Endothelial cell of umbilical vein (primary cell): ENCODE measurements at regions not wholly inside any gene's neighbourhood (a gene's known extent, or its start where the extent isn't known, plus 50 kb on each side); places are given as distances from the start of the nearest gene placed in this dataset.

Source experiments
- BruUV-seq: library from RNA; stranded (reverse); fragments of 400-500 nt; replicated peaks from 2 replicates; lab custom pipeline; 2021; lab: Mats Ljungman, UMichigan
- CTCF ChIA-PET: fragments of 300-600, 350-600 bp; sonication (Branson Sonifier 250); formaldehyde crosslinking; loops from one replicate; lab custom pipeline; 2021; ENCODE audit warnings: antibody characterized with exemption, inconsistent platforms; lab: Charles Lee
- POLR2A ChIA-PET: fragments of 300-600, 350-600 bp; sonication (Branson Sonifier 250); formaldehyde crosslinking; loops from one replicate; lab custom pipeline; 2021; ENCODE audit warnings: antibody characterized with exemption, inconsistent platforms; lab: Charles Lee
- DNase-seq: peaks from one replicate; pipeline ENCODE4 v3.0.0-alpha.2; 2011; ENCODE audit warnings: low read depth, low spot score
- FAIRE-seq: peaks from 2 replicates; lab custom pipeline; 2011; peaks lifted over from hg19 to GRCh38; lab: Jason Lieb, UNC
- H2AFZ ChIP-seq: 2 replicates; pipeline ENCODE4 v1.6.0; 2012; ENCODE audit warnings: low read depth, low read length, control low read depth, inconsistent platforms
- H3K27ac ChIP-seq: 2 replicates; pipeline ENCODE4 v1.5.1; 2011; ENCODE audit warnings: low read depth, mild to moderate bottlenecking, control low read depth, low read length, moderate library complexity; ENCODE audit not compliant: insufficient read depth
- H3K27me3 ChIP-seq, 2 experiments: 2 replicates each; pipeline versions ENCODE4 v1.6.0 to v1.6.1; 2011; ENCODE audit warnings: low read length in 2 of 2, mixed read lengths in 1 of 2; ENCODE audit not compliant: control insufficient read depth in 2 of 2, insufficient read depth in 2 of 2
- H3K36me3 ChIP-seq, 2 experiments: 2 replicates in 1 of 2; 3 replicates in 1 of 2; pipeline ENCODE4 v1.5.1; 2011; ENCODE audit warnings: low read length in 2 of 2, mild to moderate bottlenecking in 1 of 2, moderate library complexity in 1 of 2; ENCODE audit not compliant: control insufficient read depth in 2 of 2, insufficient read depth in 2 of 2; ENCODE audit errors: extremely low read depth in 1 of 2
- H3K4me1 ChIP-seq: 3 replicates; pipeline ENCODE4 v1.5.1; 2011; ENCODE audit warnings: mild to moderate bottlenecking, low read length; ENCODE audit not compliant: control insufficient read depth, insufficient read depth; ENCODE audit errors: extremely low read depth
- H3K4me2 ChIP-seq: 2 replicates; pipeline ENCODE4 v1.6.1; 2011; ENCODE audit warnings: low read length, control low read depth, mixed read lengths; ENCODE audit not compliant: insufficient read depth
- H3K4me3 ChIP-seq, 3 experiments: fragments of 200-600 bp in 1 of 3; sonication (generic), shearing (Covaris generic) in 1 of 3; replicated peaks in 1 of 3; 2 replicates each; pipeline ENCODE4 v1.5.1; 2011 to 2016; ENCODE audit warnings: control low read depth in 3 of 3, low read length in 3 of 3, mild to moderate bottlenecking in 2 of 3, inconsistent platforms in 1 of 3, low read depth in 1 of 3, moderate library complexity in 1 of 3; ENCODE audit not compliant: insufficient read depth in 1 of 3
- H3K79me2 ChIP-seq: 2 replicates; pipeline ENCODE4 v1.6.0; 2012; ENCODE audit warnings: low read length, inconsistent platforms; ENCODE audit not compliant: control insufficient read depth, insufficient read depth
- H3K9ac ChIP-seq: replicated peaks from 2 replicates; pipeline ENCODE3; 2011; ENCODE audit warnings: low read length, control low read depth; ENCODE audit not compliant: insufficient read depth; ENCODE audit errors: extremely low read depth
- H3K9me1 ChIP-seq: replicated peaks from 3 replicates; pipeline ENCODE4 v1.6.0; 2011; ENCODE audit warnings: mild to moderate bottlenecking, low read length; ENCODE audit not compliant: control insufficient read depth, insufficient read depth; ENCODE audit errors: extremely low read depth
- H3K9me3 ChIP-seq: replicated peaks from 2 replicates; pipeline ENCODE4 v1.5.1; 2012; ENCODE audit warnings: low read length, inconsistent platforms; ENCODE audit not compliant: control insufficient read depth, insufficient read depth
- H4K20me1 ChIP-seq: replicated peaks from 2 replicates; pipeline ENCODE3; 2011; ENCODE audit warnings: mild to moderate bottlenecking, low read length; ENCODE audit not compliant: control insufficient read depth, insufficient read depth; ENCODE audit errors: extremely low read depth
- EZH2 ChIP-seq: IDR thresholded peaks from 2 replicates; pipeline ENCODE4 v1.6.1; 2012; ENCODE audit warnings: borderline replicate concordance, low read depth, mild to moderate bottlenecking, moderate library complexity, low read length, inconsistent platforms; ENCODE audit not compliant: severe bottlenecking
- FOS ChIP-seq: IDR thresholded peaks from 2 replicates; pipeline ENCODE4 v1.6.1; 2011; ENCODE audit warnings: mild to moderate bottlenecking, low read length, moderate library complexity, borderline replicate concordance; ENCODE audit not compliant: insufficient read depth
- GATA2 ChIP-seq: IDR thresholded peaks from 2 replicates; pipeline ENCODE4 v1.7.0; 2011; ENCODE audit warnings: low read depth, mild to moderate bottlenecking, moderate library complexity, mixed read lengths, low read length; ENCODE audit not compliant: insufficient read length, insufficient read depth
- JUN ChIP-seq: IDR thresholded peaks from 2 replicates; pipeline ENCODE4 v1.6.1; 2011; ENCODE audit warnings: borderline replicate concordance, low read depth; ENCODE audit not compliant: insufficient read length, insufficient read depth
- MYC ChIP-seq: IDR thresholded peaks from one replicate; pipeline ENCODE4 v1.6.1; 2011; ENCODE audit warnings: mild to moderate bottlenecking, low read depth, low read length
- POLR2A ChIP-seq: IDR thresholded peaks from 2 replicates; pipeline ENCODE4 v1.6.1; 2012; ENCODE audit warnings: low read depth, mild to moderate bottlenecking, control low read depth, low read length
- POLR2AphosphoS5 ChIP-seq: IDR thresholded peaks from 2 replicates; pipeline ENCODE4 v1.6.1; 2012; ENCODE audit warnings: low read depth, mild to moderate bottlenecking, control low read depth, low read length, moderate library complexity; ENCODE audit not compliant: insufficient read depth
- dilution Hi-C: fragments of 300-500 bp; cut with MboI; formaldehyde crosslinking; loops from one replicate; pipeline ENCODE4 v1.15.0; 2019; ENCODE audit warnings: low sequenced_read_pairs; ENCODE audit not compliant: extremely low pct_ligation_motif_present
- intact Hi-C: fragments of 100-400 bp; cut with micrococcal nuclease; formaldehyde crosslinking; loops from one replicate; pipeline ENCODE4 v1.10.0; 2022
- TF ChIP-seq, protein P1 (sequence below): IDR thresholded peaks from 2 replicates; pipeline ENCODE4 v1.6.1; 2011; ENCODE audit not compliant: insufficient read depth, insufficient read length

DNA sequence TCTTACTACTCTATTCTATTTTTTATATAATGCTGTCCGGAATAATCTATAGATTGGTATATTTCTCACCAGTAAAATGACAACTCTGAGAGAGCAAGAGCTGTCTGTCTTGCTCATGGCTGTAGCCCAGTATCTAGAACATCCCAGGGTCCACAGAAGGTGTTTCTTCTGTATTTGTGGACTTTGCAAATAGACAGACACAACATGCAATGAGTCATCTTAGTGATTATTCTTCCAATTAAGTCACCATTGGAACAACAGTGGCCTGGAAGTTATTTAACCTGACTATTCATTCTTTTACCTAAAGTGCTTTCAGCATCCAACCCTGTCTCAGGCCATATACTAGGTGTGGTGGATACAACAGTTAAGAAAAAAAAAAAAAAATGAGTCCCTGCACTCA, 179.5 kb downstream of the PPARGC1A start:
- H3K9ac ChIP-seq, result no peak overlapping the region
- POLR2A ChIA-PET, result no interaction called here
- DNase-seq, result no peak
- CTCF ChIA-PET, result no interaction called here
- no peaks in the 10 kb centered on the region for H4K20me1 ChIP-seq
- dilution Hi-C loops, result no loop called here
- H3K4me2 ChIP-seq, result no peak overlapping the region
- FAIRE-seq, result no peak
- no peak overlapping the region for H2AFZ ChIP-seq
- no peaks in the 10 kb centered on the region for H3K27me3 ChIP-seq
- no peak for TF ChIP-seq FOS
- no peak for TF ChIP-seq MYC
- TF ChIP-seq, protein P1, sequence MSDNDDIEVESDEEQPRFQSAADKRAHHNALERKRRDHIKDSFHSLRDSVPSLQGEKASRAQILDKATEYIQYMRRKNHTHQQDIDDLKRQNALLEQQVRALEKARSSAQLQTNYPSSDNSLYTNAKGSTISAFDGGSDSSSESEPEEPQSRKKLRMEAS, result no peak
- TF ChIP-seq POLR2AphosphoS5, result no peak
- no peak for TF ChIP-seq JUN
- no peak for TF ChIP-seq EZH2
- no peak for TF ChIP-seq POLR2A
- no peak for TF ChIP-seq GATA2
- H3K9me1 ChIP-seq, result no peaks in the 10 kb centered on the region
- intact Hi-C loops, result no loop called here
- H3K36me3 ChIP-seq, result no peaks in the 10 kb centered on the region
- H3K79me2 ChIP-seq, result no peaks in the 10 kb centered on the region
- peaks cover 2% of the 10 kb centered on the region for H3K9me3 ChIP-seq
- H3K4me1 ChIP-seq, result no peaks in the 10 kb centered on the region
- no peak overlapping the region for H3K27ac ChIP-seq
- BruUV-seq, result no TSS peak
- H3K4me3 ChIP-seq, result no peak overlapping the region

DNA sequence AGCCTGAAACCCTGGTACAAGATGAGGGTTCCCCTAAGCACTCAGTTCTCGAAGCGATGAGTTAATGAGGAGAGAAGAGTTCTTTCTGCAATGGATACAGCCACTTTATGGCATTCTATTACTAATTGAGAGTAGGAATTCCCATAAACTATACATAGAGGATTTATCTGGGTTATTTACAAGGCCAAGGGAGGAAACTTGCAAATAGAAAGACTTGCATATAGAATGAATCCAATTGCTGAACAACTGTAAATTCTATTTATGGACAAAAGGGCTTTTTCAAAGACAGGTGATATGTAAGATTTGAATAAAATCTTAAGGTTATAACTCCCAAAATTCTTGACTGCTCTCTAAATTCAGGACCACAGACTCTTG, 182.2 kb downstream of the PPARGC1A start:
- H3K27me3 ChIP-seq, result no peaks in the 10 kb centered on the region
- no peaks in the 10 kb centered on the region for H4K20me1 ChIP-seq
- H3K4me2 ChIP-seq, result no peak overlapping the region
- H3K9ac ChIP-seq, result no peak overlapping the region
- no peak overlapping the region for H3K27ac ChIP-seq
- dilution Hi-C loops (no loop called here), intact Hi-C loops (no loop called here)
- H3K9me3 ChIP-seq, result peaks cover 4% of the 10 kb centered on the region
- H3K9me1 ChIP-seq, result no peaks in the 10 kb centered on the region
- H3K36me3 ChIP-seq, result no peaks in the 10 kb centered on the region
- ChIA-PET POLR2A (no interaction called here), CTCF (no interaction called here)
- H2AFZ ChIP-seq, result no peak overlapping the region
- no peaks in the 10 kb centered on the region for H3K4me1 ChIP-seq
- H3K79me2 ChIP-seq, result no peaks in the 10 kb centered on the region
- H3K4me3 ChIP-seq, result no peak overlapping the region
- no peak for DNase-seq
- TF ChIP-seq, protein P1, result no peak
- BruUV-seq, result no TSS peak
- no peak for FAIRE-seq
